H9 (cell line): ENCODE measurements at regions not wholly inside any gene's neighbourhood (a gene's known extent, or its start where the extent isn't known, plus 50 kb on each side); places are given as distances from the start of the nearest gene placed in this dataset.

Experiments used
- DNase-seq: peaks from one replicate; pipeline ENCODE4 v3.0.0-alpha.2; 2017
- H2AFZ ChIP-seq: one replicate; pipeline ENCODE4 v1.6.1; 2013; ENCODE audit warnings: mild to moderate bottlenecking, low read length, control low read depth, moderate library complexity
- H2AK5ac ChIP-seq: 2 replicates; pipeline ENCODE4 v1.6.1; 2013; ENCODE audit warnings: low read length, control low read depth, mixed read lengths; ENCODE audit not compliant: insufficient read length
- H2BK120ac ChIP-seq: one replicate; pipeline ENCODE4 v1.6.1; 2013; ENCODE audit warnings: low read depth, mild to moderate bottlenecking, low read length, control low read depth, inconsistent platforms; ENCODE audit not compliant: poor library complexity, severe bottlenecking
- H2BK12ac ChIP-seq: 2 replicates; pipeline ENCODE4 v1.6.1; 2013; ENCODE audit warnings: low read length, control low read depth, mixed read lengths, low read depth; ENCODE audit not compliant: insufficient read length
- H2BK15ac ChIP-seq: 2 replicates; pipeline ENCODE4 v1.6.1; 2013; ENCODE audit warnings: low read depth, low read length, control low read depth
- H2BK20ac ChIP-seq: one replicate; pipeline ENCODE4 v1.6.1; 2013; ENCODE audit warnings: low read depth, mild to moderate bottlenecking, low read length, control low read depth, inconsistent platforms; ENCODE audit not compliant: poor library complexity, severe bottlenecking
- H2BK5ac ChIP-seq: 2 replicates; pipeline ENCODE4 v1.6.1; 2013; ENCODE audit warnings: low read length, control low read depth, mixed read lengths; ENCODE audit not compliant: insufficient read length
- H3K14ac ChIP-seq: 2 replicates; pipeline ENCODE4 v1.6.1; 2013; ENCODE audit warnings: low read length, control low read depth; ENCODE audit not compliant: insufficient read depth
- H3K18ac ChIP-seq: 2 replicates; pipeline ENCODE4 v1.6.1; 2013; ENCODE audit warnings: low read depth, mild to moderate bottlenecking, mixed read lengths, low read length, control low read depth; ENCODE audit not compliant: insufficient read length
- H3K23ac ChIP-seq: 2 replicates; pipeline ENCODE4 v1.6.1; 2013; ENCODE audit warnings: low read length, control low read depth, mixed read lengths, low read depth; ENCODE audit not compliant: insufficient read length
- H3K23me2 ChIP-seq: 2 replicates; pipeline ENCODE4 v1.6.1; 2013; ENCODE audit warnings: low read depth, mild to moderate bottlenecking, mixed read lengths, low read length, control low read depth; ENCODE audit not compliant: insufficient read length, poor library complexity, severe bottlenecking
- H3K27ac ChIP-seq: 2 replicates; pipeline ENCODE4 v1.5.1; 2013; ENCODE audit warnings: low read length, control low read depth, mixed read lengths, low read depth; ENCODE audit not compliant: insufficient read length
- H3K27me3 ChIP-seq: 2 replicates; pipeline ENCODE4 v1.6.1; 2013; ENCODE audit warnings: low read length, control low read depth, inconsistent platforms; ENCODE audit not compliant: insufficient read depth
- H3K4ac ChIP-seq: 2 replicates; pipeline ENCODE4 v1.6.1; 2013; ENCODE audit warnings: low read depth, mild to moderate bottlenecking, control low read depth, inconsistent platforms, low read length, moderate library complexity
- H3K4me1 ChIP-seq: 2 replicates; pipeline ENCODE4 v1.6.1; 2013; ENCODE audit warnings: low read length, control low read depth, inconsistent platforms; ENCODE audit not compliant: insufficient read depth
- H3K4me2 ChIP-seq: 2 replicates; pipeline ENCODE4 v1.6.1; 2013; ENCODE audit warnings: low read length, control low read depth, mixed read lengths; ENCODE audit not compliant: insufficient read length, insufficient read depth
- H3K56ac ChIP-seq: 2 replicates; pipeline ENCODE4 v1.6.1; 2013; ENCODE audit warnings: low read depth, mild to moderate bottlenecking, mixed read lengths, low read length, control low read depth; ENCODE audit not compliant: insufficient read length
- H3K79me1 ChIP-seq: 2 replicates; pipeline ENCODE4 v1.6.1; 2013; ENCODE audit warnings: low read depth, mild to moderate bottlenecking, moderate library complexity, low read length, control low read depth, inconsistent platforms; ENCODE audit not compliant: insufficient read depth, poor library complexity, severe bottlenecking
- H3K79me2 ChIP-seq: 2 replicates; pipeline ENCODE4 v1.6.1; 2013; ENCODE audit warnings: low read length, control low read depth, inconsistent platforms; ENCODE audit not compliant: insufficient read depth
- H3K9ac ChIP-seq: 2 replicates; pipeline ENCODE4 v1.6.1; 2013; ENCODE audit warnings: low read length, control low read depth, mixed read lengths; ENCODE audit not compliant: insufficient read length; ENCODE audit errors: extremely low read depth
- H3K9me3 ChIP-seq: one replicate; pipeline ENCODE4 v1.6.1; 2013; ENCODE audit warnings: low read depth, low read length, inconsistent platforms; ENCODE audit not compliant: control insufficient read depth
- H3T11ph ChIP-seq: one replicate; pipeline ENCODE4 v1.6.1; 2013; ENCODE audit warnings: mild to moderate bottlenecking, low read length, control low read depth, inconsistent platforms
- H4K20me1 ChIP-seq: one replicate; pipeline ENCODE4 v1.6.1; 2013; ENCODE audit not compliant: control insufficient read depth, insufficient read length, insufficient read depth
- H4K5ac ChIP-seq: 2 replicates; pipeline ENCODE4 v1.6.1; 2013; ENCODE audit warnings: low read depth, mild to moderate bottlenecking, mixed read lengths, low read length, control low read depth; ENCODE audit not compliant: insufficient read length
- H4K8ac ChIP-seq: replicated peaks from 2 replicates; pipeline ENCODE4 v1.6.1; 2013; ENCODE audit warnings: low read length, control low read depth, mixed read lengths, low read depth; ENCODE audit not compliant: insufficient read length
- H4K91ac ChIP-seq: 2 replicates; pipeline ENCODE4 v1.6.1; 2013; ENCODE audit warnings: low read depth, mild to moderate bottlenecking, moderate library complexity, mixed read lengths, low read length, control low read depth; ENCODE audit not compliant: insufficient read length
- H3K27ac Mint-ChIP-seq, 3 experiments: 2 replicates in 2 of 3; 3 replicates in 1 of 3; pipeline ENCODE4 v1.8.0; 2020 to 2021; ENCODE audit warnings: mixed read lengths in 3 of 3, mild to moderate bottlenecking in 1 of 3, moderate library complexity in 1 of 3
- H3K27me3 Mint-ChIP-seq: 2 replicates; pipeline ENCODE4 v1.8.0; 2021; ENCODE audit warnings: low read depth, mild to moderate bottlenecking, moderate library complexity, mixed read lengths
- H3K36me3 Mint-ChIP-seq, 3 experiments: 2 replicates in 2 of 3; 3 replicates in 1 of 3; pipeline ENCODE4 v1.8.0; 2020 to 2021; ENCODE audit warnings: low read depth in 3 of 3, mixed read lengths in 3 of 3; ENCODE audit not compliant: insufficient read depth in 1 of 3
- H3K4me1 Mint-ChIP-seq, 2 experiments: 2 replicates each; pipeline ENCODE4 v1.8.0; 2020; ENCODE audit warnings: mixed read lengths in 2 of 2
- H3K4me3 Mint-ChIP-seq, 2 experiments: 2 replicates in 1 of 2; 3 replicates in 1 of 2; pipeline ENCODE4 v1.8.0; 2020 to 2021; ENCODE audit warnings: mild to moderate bottlenecking in 2 of 2, mixed read lengths in 2 of 2, moderate library complexity in 1 of 2
- H3K9me3 Mint-ChIP-seq, 2 experiments: 2 replicates in 1 of 2; 3 replicates in 1 of 2; pipeline ENCODE4 v1.8.0; 2020; ENCODE audit warnings: mild to moderate bottlenecking in 2 of 2, mixed read lengths in 2 of 2, moderate library complexity in 1 of 2
- CTCF ChIP-seq: fragments of 200-600 bp; sonication (generic); conservative IDR thresholded peaks from 3 replicates; pipeline ENCODE4 v1.8.0; 2021; ENCODE audit warnings: antibody characterized with exemption, mild to moderate bottlenecking
- WGBS: extraction: QIAGEN DNeasy Blood & Tissue Kit; methylation state at CpG from one replicate; pipeline ENCODE4 v1.1.7; 2013; ENCODE audit warnings: missing lambda C conversion rate, low lambda C conversion rate, mixed read lengths; ENCODE audit not compliant: insufficient read length; ENCODE audit errors: extremely low coverage; 5-methylcytosine and 5-hydroxymethylcytosine counted together

- H4K5ac ChIP-seq, result no peak overlapping the region
- no peak overlapping the region for H2BK15ac ChIP-seq
- no peak overlapping the region for H3K56ac ChIP-seq
- H3K23ac ChIP-seq, result no peak overlapping the region
- H3K79me2 ChIP-seq, result no peaks in the 10 kb centered on the region
- no peak overlapping the region for H3K4me2 ChIP-seq
- no peaks in the 10 kb centered on the region for H3K27me3 ChIP-seq
- H3K27ac ChIP-seq, result no peak overlapping the region
- no peak overlapping the region for H2BK120ac ChIP-seq
- no peak overlapping the region for H3K27ac Mint-ChIP-seq
- peaks cover 9 to 26% (median 15%) of the 10 kb centered on the region in 3 experiments; a peak in 6 of 7 replicates for H3K36me3 Mint-ChIP-seq
- H2AFZ ChIP-seq, result no peak overlapping the region
- H2BK12ac ChIP-seq, result no peak overlapping the region
- no peak for DNase-seq
- H2AK5ac ChIP-seq, result no peak overlapping the region
- H4K8ac ChIP-seq, result no peak overlapping the region
- H3K4ac ChIP-seq, result no peak overlapping the region
- H3K79me1 ChIP-seq, result no peaks in the 10 kb centered on the region
- no peak overlapping the region for H4K91ac ChIP-seq
- H3K14ac ChIP-seq, result no peak overlapping the region
- no peaks in the 10 kb centered on the region for H4K20me1 ChIP-seq
- H2BK20ac ChIP-seq, result no peak overlapping the region
- no peaks in the 10 kb centered on the region; the same call in 1 of the 2 replicates for H3K27me3 Mint-ChIP-seq
- WGBS, result no CpG with 5 or more reads among the region's 2 CpGs
- no peaks in the 10 kb centered on the region; the same call in 1 of the 2 replicates for H3K4me1 ChIP-seq
- H3K9ac ChIP-seq, result no peak overlapping the region
- peaks cover 18 to 20% of the 10 kb centered on the region in 2 experiments for H3K9me3 Mint-ChIP-seq
- no peak overlapping the region for H3K18ac ChIP-seq
- no peaks in the 10 kb centered on the region for H3K9me3 ChIP-seq
- no peak for TF ChIP-seq CTCF
- no peak overlapping the region for H3K4me3 Mint-ChIP-seq
- peaks cover 6 to 8% of the 10 kb centered on the region in 2 experiments for H3K4me1 Mint-ChIP-seq
- H3T11ph ChIP-seq, result no peak overlapping the region
- no peak overlapping the region for H2BK5ac ChIP-seq
- H3K23me2 ChIP-seq, result no peaks in the 10 kb centered on the region
These were observed 399.2 kb upstream of the GRAMD2B start for GRCh38 chr5:126023994-126024441.
